Body of pancreas (tissue), 4 donors: ENCODE measurements at regions not wholly inside any gene's neighbourhood (a gene's known extent, or its start where the extent isn't known, plus 50 kb on each side); places are given as distances from the start of the nearest gene placed in this dataset.

Source experiments
- ATAC-seq: fragments of 150-250 bp; one replicate; pipeline ENCODE4 v1.9.1; 2016
- DNase-seq, 4 donors: peaks; one replicate each; pipeline ENCODE4 v3.0.0-alpha.2; 2019
- H3K27ac ChIP-seq, 4 donors: fragments of 200-600 bp; sonication (generic); 1 replicate in 3 of 4; 2 replicates in 1 of 4; pipeline versions ENCODE4 v1.5.1 to v1.6.1; 2016 to 2019; ENCODE audit warnings: mild to moderate bottlenecking in 1 of 4, mixed read lengths in 1 of 4, moderate library complexity in 1 of 4
- H3K27me3 ChIP-seq, 2 donors: fragments of 200-600 bp; sonication (generic); one replicate each; pipeline ENCODE4 v1.6.0; 2016; ENCODE audit warnings: mild to moderate bottlenecking in 1 of 2
- H3K36me3 ChIP-seq, 2 donors: fragments of 200-600 bp; sonication (generic); replicated peaks in 1 of 2; 2 replicates each; pipeline ENCODE4 v1.5.1; 2016; ENCODE audit warnings: low read depth in 2 of 2; ENCODE audit not compliant: insufficient read depth in 1 of 2
- H3K4me1 ChIP-seq: fragments of 200-600 bp; sonication (generic); one replicate; pipeline ENCODE4 v1.6.0; 2016
- H3K4me3 ChIP-seq, 2 donors: fragments of 200-600 bp; sonication (generic); 1 replicate in 1 of 2; 2 replicates in 1 of 2; pipeline ENCODE4 v1.5.1; 2016 to 2019
- H3K9me3 ChIP-seq, 3 donors: fragments of 200-600 bp; sonication (generic); 1 replicate in 2 of 3; 2 replicates in 1 of 3; pipeline ENCODE4 v1.5.1; 2016
- POLR2A ChIP-seq, 3 donors: fragments of 450-650 bp; IDR thresholded peaks; one replicate each; pipeline ENCODE4 v1.6.1; 2016; ENCODE audit warnings: antibody characterized with exemption in 3 of 3, mild to moderate bottlenecking in 2 of 3
- WGBS, 2 donors: methylation state at CpG; one replicate each; pipeline ENCODE4 v1.1.5; 2017; 5-methylcytosine and 5-hydroxymethylcytosine counted together
- intact Hi-C: fragments of 100-400 bp; cut with DNase I; formaldehyde crosslinking; loops from one replicate; pipeline ENCODE4 v1.15.1; 2023
- TF ChIP-seq, protein P1 (sequence below), 7 experiments: fragments of 450-650 bp in 4 of 7; fragments of 200-600 bp in 3 of 7; sonication (generic) in 3 of 7; IDR thresholded peaks; one replicate each; pipeline ENCODE4 v1.5.1; 2016 to 2019; ENCODE audit warnings: antibody characterized with exemption in 7 of 7

DNA sequence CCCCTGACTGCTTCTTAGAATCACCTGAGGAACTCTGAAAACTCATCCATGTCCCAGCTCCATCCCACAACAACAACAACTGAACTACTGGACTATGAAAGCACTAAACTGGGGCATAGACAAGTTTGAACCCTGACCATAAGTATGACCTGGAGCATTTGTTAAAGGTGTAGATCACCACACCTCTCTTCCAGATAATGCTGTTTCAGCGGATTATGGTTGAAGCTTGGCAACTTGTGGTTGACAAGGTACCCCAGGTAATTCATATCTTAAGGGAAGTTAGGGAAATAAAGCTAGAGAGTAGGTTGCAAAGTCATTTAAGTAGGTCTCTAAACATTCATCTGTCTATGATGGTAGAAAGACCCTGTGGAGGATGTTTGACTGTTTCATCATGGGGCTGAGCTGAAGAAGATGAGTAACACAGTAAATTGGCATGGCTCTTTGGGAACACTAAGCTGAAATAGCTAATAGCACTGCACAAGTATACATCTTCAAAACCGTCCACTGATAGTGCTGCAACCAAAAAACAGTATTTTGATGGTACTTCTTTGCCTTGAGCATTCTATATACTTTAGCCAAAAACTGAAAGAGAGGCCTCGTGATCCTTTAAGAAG is 80.2 kb downstream of the TMEM174 start:
- intact Hi-C loops = no loop called here
- Histone ChIP-seq H3K36me3 (no peaks in the 10 kb centered on the region), H3K4me1 (no peaks in the 10 kb centered on the region), H3K4me3 (no peak overlapping the region), H3K27me3 (no peaks in the 10 kb centered on the region), H3K9me3 (no peaks in the 10 kb centered on the region), H3K27ac (no peak overlapping the region)
- TF ChIP-seq POLR2A (IDR thresholded peaks at IDR 0.05) = no peak
- TF ChIP-seq, protein P1, sequence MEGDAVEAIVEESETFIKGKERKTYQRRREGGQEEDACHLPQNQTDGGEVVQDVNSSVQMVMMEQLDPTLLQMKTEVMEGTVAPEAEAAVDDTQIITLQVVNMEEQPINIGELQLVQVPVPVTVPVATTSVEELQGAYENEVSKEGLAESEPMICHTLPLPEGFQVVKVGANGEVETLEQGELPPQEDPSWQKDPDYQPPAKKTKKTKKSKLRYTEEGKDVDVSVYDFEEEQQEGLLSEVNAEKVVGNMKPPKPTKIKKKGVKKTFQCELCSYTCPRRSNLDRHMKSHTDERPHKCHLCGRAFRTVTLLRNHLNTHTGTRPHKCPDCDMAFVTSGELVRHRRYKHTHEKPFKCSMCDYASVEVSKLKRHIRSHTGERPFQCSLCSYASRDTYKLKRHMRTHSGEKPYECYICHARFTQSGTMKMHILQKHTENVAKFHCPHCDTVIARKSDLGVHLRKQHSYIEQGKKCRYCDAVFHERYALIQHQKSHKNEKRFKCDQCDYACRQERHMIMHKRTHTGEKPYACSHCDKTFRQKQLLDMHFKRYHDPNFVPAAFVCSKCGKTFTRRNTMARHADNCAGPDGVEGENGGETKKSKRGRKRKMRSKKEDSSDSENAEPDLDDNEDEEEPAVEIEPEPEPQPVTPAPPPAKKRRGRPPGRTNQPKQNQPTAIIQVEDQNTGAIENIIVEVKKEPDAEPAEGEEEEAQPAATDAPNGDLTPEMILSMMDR (IDR thresholded peaks at IDR 0.05) = no peak
- 78 to 81% methylated on average over 3 of the region's 3 CpGs for WGBS, 2 donors
- no peak for ATAC-seq
- DNase-seq = no peak

DNA sequence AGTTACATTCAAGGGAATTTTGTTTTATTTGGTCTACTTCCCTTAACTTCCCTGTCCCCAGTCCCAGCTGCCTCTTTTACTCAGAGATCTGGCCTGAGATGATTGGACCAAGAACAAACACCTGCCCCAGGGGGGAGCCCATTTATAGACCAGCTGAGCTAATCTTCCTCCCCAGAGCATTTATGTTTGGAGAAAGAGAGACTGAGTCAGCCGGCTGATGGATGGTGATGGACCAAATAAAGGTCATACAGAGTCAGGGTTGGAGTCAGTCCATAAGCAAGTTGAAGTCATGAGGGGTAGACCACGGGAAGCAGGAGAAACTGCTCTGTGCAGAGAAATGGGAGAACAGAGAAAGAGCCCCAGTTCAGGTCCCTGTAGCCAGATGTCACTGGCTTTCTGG is 77.7 kb downstream of the TMEM174 start:
- no peaks in the 10 kb centered on the region for H3K27me3 ChIP-seq
- no peak for DNase-seq
- no peak overlapping the region for H3K27ac ChIP-seq
- H3K4me1 ChIP-seq = no peaks in the 10 kb centered on the region
- TF ChIP-seq POLR2A (IDR thresholded peaks at IDR 0.05) = no peak
- TF ChIP-seq, protein P1 (IDR thresholded peaks at IDR 0.05) = no peak
- H3K9me3 ChIP-seq = no peaks in the 10 kb centered on the region
- no peak overlapping the region for H3K4me3 ChIP-seq
- intact Hi-C loops = no loop called here
- WGBS, 2 donors = 66 to 72% methylated on average over 2 of the region's 2 CpGs
- ATAC-seq = no peak
- no peaks in the 10 kb centered on the region for H3K36me3 ChIP-seq

DNA sequence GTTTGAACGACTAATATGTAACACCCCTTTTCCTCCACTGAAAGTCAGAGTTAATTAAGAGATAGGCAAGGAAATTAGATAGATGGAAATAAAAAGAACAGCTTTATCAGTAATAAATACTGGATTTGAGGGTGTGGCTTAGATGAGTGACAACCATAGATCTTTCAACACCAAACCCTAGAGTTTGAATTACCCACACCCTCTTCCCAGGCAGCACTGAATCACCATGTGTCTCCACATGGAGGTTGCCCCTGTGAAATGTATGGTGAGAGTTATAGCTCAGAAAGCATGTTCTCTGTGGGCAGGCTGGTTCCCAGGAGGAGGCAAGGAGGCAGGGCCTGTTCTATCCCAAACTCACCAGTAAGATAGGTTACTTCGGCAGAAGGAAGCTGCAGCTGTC is 69.7 kb downstream of the TMEM174 start:
- intact Hi-C loops = no loop called here
- no peak for DNase-seq
- Histone ChIP-seq H3K9me3 (no peaks in the 10 kb centered on the region), H3K4me3 (no peak overlapping the region), H3K27me3 (no peaks in the 10 kb centered on the region), H3K4me1 (no peaks in the 10 kb centered on the region), H3K27ac (no peak overlapping the region), H3K36me3 (no peaks in the 10 kb centered on the region)
- TF ChIP-seq POLR2A (IDR thresholded peaks at IDR 0.05) = no peak
- TF ChIP-seq, protein P1 (IDR thresholded peaks at IDR 0.05) = no peak
- ATAC-seq = no peak
- WGBS, 2 donors = 46 to 51% methylated on average over 2 of the region's 2 CpGs

DNA sequence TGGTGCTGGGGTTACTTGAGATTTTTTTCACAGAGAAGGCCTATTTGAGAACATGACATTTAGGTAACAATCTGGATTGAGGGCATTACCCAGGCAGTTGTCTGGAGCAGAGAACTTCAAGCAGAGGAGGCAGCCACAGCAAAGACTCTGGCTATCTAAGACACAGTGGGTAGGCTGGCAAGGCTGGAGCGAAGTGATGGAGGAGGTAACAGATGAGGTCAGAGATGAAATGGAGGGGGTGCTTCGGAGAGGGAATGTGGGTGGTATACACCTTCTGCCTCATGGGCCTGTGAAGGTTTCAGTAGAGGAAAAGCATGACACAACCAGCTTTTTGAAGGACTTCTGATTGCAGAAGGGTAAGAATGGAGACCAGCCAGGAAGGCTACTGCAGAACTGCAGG is 65.9 kb downstream of the TMEM174 start:
- DNase-seq = no peak
- H3K4me1 ChIP-seq = peaks cover 3% of the 10 kb centered on the region
- WGBS, 2 donors = 85 to 91% methylated on average over 2 of the region's 2 CpGs
- TF ChIP-seq, protein P1 (IDR thresholded peaks at IDR 0.05) = no peak
- no peak for TF ChIP-seq POLR2A (IDR thresholded peaks at IDR 0.05)
- H3K36me3 ChIP-seq = no peaks in the 10 kb centered on the region
- ATAC-seq = no peak
- H3K27me3 ChIP-seq = peaks cover 0 to 4% of the 10 kb centered on the region in 2 donors
- H3K4me3 ChIP-seq = no peak overlapping the region
- intact Hi-C loops = no loop called here
- no peak overlapping the region for H3K27ac ChIP-seq
- no peaks in the 10 kb centered on the region for H3K9me3 ChIP-seq

DNA sequence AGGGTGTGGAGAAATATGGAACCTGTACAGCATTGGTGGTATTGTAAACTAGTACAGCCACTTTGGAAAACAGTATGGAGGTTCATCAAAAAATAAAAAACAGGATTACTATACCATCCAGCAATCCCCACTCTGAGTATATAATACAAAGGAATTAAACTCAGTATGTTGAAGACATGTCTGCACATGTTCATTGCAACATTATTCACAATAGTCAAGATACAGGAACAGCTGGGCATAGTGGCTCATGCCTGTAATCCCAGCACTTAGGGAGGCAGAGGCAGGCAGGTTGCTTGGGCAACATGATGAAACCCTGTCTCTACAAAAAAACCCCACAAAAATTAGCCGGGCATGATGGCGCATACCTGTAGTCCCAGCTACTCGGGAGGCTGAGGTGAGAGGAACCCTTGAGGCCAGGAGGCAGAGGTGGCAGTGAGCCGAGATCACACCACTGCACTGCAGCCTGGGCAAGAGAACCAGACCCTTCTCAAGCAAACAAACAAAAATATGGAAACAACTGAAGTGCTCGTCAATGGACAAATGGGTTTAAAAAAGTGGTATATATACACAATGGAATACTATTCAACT is 63.6 kb downstream of the TMEM174 start:
- ATAC-seq (no peak), DNase-seq (no peak)
- peaks cover 0 to 13% of the 10 kb centered on the region in 2 donors for H3K27me3 ChIP-seq
- no peak for TF ChIP-seq POLR2A (IDR thresholded peaks at IDR 0.05)
- TF ChIP-seq, protein P1 (IDR thresholded peaks at IDR 0.05) = no peak
- H3K4me3 ChIP-seq = no peak overlapping the region
- no peak overlapping the region for H3K27ac ChIP-seq
- peaks cover 18% of the 10 kb centered on the region for H3K4me1 ChIP-seq
- H3K36me3 ChIP-seq = no peaks in the 10 kb centered on the region
- WGBS, 2 donors = 83 to 86% methylated on average over 4 to 5 of the region's 5 CpGs
- no peaks in the 10 kb centered on the region for H3K9me3 ChIP-seq
- intact Hi-C loops = no loop called here
